Central memory CD8-positive, alpha-beta T cell (primary cell): ENCODE measurements at regions not wholly inside any gene's neighbourhood (a gene's known extent, or its start where the extent isn't known, plus 50 kb on each side); places are given as distances from the start of the nearest gene placed in this dataset.
"Not testable (repeated sequence)": the region's sequence is repeated elsewhere in the genome, so short reads cannot be mapped to it uniquely, and the experiment has no call there.

ENCODE experiments used
- ATAC-seq: fragments of 150-1000 bp; cut with Tn5 transposase; replicated peaks from 2 replicates; pipeline ENCODE4 v1.10.0; 2022; ENCODE audit warnings: mild to moderate bottlenecking, moderate FRiP score, moderate number of reproducible peaks; ENCODE audit not compliant: poor library complexity, severe bottlenecking; ENCODE audit errors: extremely low read depth
- DNase-seq, 2 donors: peaks; one replicate each; pipeline ENCODE4 v3.0.0; 2021; ENCODE audit warnings: low spot score in 2 of 2
- H3K27ac Mint-ChIP-seq: one replicate; pipeline ENCODE4 v1.8.0; 2022; ENCODE audit warnings: low read depth, mild to moderate bottlenecking, moderate library complexity, mixed read lengths
- H3K27me3 Mint-ChIP-seq: one replicate; pipeline ENCODE4 v1.8.0; 2022; ENCODE audit warnings: mixed read lengths
- H3K36me3 Mint-ChIP-seq: one replicate; pipeline ENCODE4 v1.8.0; 2022; ENCODE audit warnings: mild to moderate bottlenecking, moderate library complexity, mixed read lengths; ENCODE audit not compliant: insufficient read depth
- H3K4me1 Mint-ChIP-seq: one replicate; pipeline ENCODE4 v1.8.0; 2022; ENCODE audit warnings: mixed read lengths
- H3K4me3 Mint-ChIP-seq: one replicate; pipeline ENCODE4 v1.8.0; 2022; ENCODE audit warnings: mild to moderate bottlenecking, moderate library complexity, mixed read lengths
- H3K9me3 Mint-ChIP-seq: one replicate; pipeline ENCODE4 v1.8.0; 2022; ENCODE audit warnings: mixed read lengths

DNA sequence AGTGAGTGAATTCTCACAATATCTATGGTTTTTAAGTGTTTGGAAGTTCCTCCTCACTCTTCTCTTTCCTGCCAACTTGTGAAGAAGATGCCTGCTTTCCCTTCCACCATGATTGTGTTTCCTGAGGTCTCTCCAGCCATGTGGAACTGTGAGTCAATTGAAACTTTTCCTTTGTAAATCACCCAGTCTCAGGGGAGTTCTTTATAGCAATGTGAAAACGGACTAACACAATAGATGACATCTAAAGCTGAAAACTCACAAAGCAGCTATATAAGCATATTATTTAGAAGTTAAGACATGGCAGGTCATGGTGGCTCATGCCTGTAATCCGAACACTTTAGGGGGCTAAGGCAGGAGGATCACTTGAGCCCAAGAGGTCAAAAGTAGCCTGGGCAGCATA is 130.2 kb downstream of the ARRDC3 start:
- Mint-ChIP-seq H3K36me3 (no peaks in the 10 kb centered on the region), H3K4me1 (no peaks in the 10 kb centered on the region), H3K4me3 (no peak overlapping the region), H3K27ac (no peak overlapping the region), H3K27me3 (no peaks in the 10 kb centered on the region), H3K9me3 (no peaks in the 10 kb centered on the region)
- DNase-seq (no peak), ATAC-seq (no peak)

DNA sequence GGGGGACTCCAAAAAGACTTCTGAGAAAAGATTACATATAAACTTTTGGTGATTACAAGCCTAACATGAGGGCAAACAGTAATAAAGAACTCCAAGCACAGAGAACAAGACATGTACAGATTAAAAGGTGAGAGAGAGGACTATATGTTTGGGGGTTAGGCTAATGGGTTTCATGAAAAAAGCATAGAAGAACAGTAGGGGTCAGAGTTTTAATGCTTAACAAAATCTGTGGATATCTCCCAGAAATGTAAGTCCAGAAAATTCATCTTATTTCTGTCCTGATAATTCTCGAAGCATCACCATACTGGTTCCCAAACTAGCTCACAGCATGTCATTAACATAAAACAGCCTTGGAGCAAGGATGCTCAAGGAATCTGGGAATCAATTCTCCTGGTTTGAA is 137.2 kb downstream of the ARRDC3 start:
- Mint-ChIP-seq H3K4me3 (no peak overlapping the region), H3K4me1 (no peaks in the 10 kb centered on the region), H3K36me3 (no peaks in the 10 kb centered on the region), H3K9me3 (peaks cover 7% of the 10 kb centered on the region), H3K27ac (no peak overlapping the region), H3K27me3 (peaks cover 8% of the 10 kb centered on the region)
- no peak for DNase-seq
- no peak for ATAC-seq

DNA sequence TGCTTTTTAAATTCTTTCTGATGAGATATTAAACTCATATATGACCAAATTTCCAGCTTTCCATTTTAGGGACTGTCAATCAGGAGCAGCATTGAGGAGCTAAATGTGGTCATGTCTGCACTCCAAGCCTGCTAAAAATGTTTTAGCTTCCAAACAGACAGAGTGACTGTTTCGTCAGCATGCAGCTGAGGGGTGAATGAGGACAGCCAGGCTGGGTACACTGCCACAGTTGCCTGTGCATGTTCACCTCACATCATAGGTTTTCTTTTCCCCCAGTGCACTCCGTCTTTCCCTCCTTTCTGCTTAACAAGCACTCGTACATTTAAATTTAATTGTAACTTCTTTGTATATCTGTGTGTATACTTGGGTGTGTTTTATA is 138.1 kb downstream of the ARRDC3 start:
- ATAC-seq (no peak), DNase-seq (no peak)
- H3K27ac Mint-ChIP-seq: no peak overlapping the region
- H3K4me1 Mint-ChIP-seq: no peaks in the 10 kb centered on the region
- peaks cover 8% of the 10 kb centered on the region for H3K27me3 Mint-ChIP-seq
- peaks cover 7% of the 10 kb centered on the region for H3K9me3 Mint-ChIP-seq
- no peaks in the 10 kb centered on the region for H3K36me3 Mint-ChIP-seq
- no peak overlapping the region for H3K4me3 Mint-ChIP-seq

DNA sequence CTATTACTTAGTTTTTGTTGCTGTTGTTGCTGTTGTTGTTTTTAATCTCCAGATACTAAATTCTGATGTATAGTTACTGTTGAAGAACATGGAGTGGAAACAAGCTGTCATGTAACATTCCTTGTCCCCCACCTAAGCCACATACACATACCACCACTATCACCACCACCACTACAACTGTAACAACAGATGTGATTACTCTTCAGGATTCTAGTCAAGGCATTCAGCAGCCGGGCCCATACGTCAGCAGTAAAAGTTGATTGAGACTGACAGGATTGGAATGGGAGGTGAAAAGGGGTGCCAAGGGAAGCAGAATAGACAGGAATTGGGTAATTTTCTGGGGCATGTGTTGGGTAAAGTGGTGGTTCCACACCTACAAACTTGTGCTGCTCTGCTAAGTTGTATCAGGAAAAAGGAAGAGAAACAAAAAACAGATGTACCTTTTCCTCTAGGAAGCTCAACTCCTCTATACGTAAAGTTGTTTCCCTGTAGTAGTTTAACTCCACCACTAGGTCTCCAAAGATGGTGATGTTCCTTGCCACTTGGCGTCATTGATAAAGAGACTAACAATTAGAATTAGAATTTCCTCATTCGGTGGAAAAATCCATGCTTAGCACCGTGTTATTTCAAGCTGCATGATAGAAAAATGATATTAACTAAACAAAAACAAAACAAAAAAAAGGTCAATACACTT is 138.6 kb downstream of the ARRDC3 start:
- H3K9me3 Mint-ChIP-seq: peaks cover 7% of the 10 kb centered on the region
- no peak overlapping the region for H3K4me3 Mint-ChIP-seq
- DNase-seq (no peak), ATAC-seq (no peak)
- peaks cover 8% of the 10 kb centered on the region for H3K27me3 Mint-ChIP-seq
- H3K36me3 Mint-ChIP-seq: no peaks in the 10 kb centered on the region
- H3K4me1 Mint-ChIP-seq: no peaks in the 10 kb centered on the region
- H3K27ac Mint-ChIP-seq: no peak overlapping the region

DNA sequence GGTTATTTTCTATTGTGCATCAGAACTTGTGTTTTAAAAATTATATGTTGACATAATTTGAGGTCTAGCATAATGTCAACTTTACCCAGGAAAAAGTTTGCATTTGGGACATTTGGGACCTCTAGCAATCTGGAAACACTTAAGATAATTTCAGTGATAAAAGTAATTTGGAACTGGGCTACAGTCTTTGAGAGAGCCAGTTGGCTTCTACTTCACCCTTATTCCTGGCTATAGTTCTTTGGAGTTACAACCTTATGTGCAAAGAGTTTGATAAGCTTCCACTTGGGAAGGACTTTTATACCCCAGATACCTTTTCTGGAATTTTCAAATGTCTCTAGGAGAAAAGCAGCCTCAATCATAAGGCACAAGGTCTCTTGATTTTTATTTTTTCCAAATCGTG is 139.3 kb downstream of the ARRDC3 start:
- Mint-ChIP-seq H3K4me3 (no peak overlapping the region), H3K36me3 (no peaks in the 10 kb centered on the region)
- ATAC-seq: no peak

DNA sequence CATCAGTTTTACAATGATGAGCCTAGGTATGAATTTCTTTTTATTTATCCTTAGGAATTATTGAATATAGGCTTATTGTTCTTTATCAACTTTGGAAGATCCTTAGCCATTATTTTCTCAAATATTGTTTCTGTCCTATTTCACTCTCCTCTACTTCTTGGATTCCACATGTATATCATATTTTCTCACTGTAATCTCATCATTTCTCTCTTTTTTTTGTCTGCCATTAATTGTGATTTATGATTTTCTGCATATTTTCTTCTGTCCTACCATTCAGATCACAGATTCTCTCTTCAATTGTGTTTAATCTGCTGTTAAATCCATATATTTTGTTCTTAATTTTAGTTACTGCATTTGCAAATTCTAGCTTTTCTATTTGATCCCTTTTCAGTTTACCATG is 139.8 kb downstream of the ARRDC3 start:
- no peak for DNase-seq
- Mint-ChIP-seq H3K9me3 (peaks cover 7% of the 10 kb centered on the region), H3K4me3 (no peak overlapping the region), H3K36me3 (no peaks in the 10 kb centered on the region), H3K27ac (peak overlapping the region; percentile 16), H3K27me3 (peaks cover 8% of the 10 kb centered on the region), H3K4me1 (no peaks in the 10 kb centered on the region)
- ATAC-seq: no peak

More for the DNA sequence above, 139.3 kb downstream of the ARRDC3 start:
- Mint-ChIP-seq H3K27me3 (peaks cover 8% of the 10 kb centered on the region), H3K4me1 (no peaks in the 10 kb centered on the region), H3K27ac (peak overlapping the region; percentile 16), H3K9me3 (peaks cover 7% of the 10 kb centered on the region)
- DNase-seq: no peak

DNA sequence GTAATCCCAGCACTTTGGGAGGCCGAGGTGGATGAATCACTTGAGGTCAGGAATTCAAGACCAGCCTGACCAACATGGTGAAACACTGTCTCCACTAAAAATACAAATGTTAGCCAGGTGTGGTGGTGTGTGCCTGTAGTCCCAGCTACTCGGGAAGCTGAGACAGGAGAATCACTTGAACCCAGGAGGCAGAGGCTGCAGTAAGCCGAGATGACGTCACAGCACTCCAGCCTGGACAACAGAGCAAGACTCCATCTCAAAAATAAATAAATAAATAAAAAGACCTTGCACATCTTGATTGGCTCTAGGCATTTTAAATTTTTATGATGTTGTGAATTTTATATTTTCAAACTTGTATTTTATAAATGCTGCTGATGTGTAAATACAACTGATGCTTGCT is 141.7 kb downstream of the ARRDC3 start:
- H3K4me1 Mint-ChIP-seq, H3K27me3 Mint-ChIP-seq, DNase-seq, H3K36me3 Mint-ChIP-seq, H3K9me3 Mint-ChIP-seq, H3K4me3 Mint-ChIP-seq, H3K27ac Mint-ChIP-seq, ATAC-seq: not testable (repeated sequence)

DNA sequence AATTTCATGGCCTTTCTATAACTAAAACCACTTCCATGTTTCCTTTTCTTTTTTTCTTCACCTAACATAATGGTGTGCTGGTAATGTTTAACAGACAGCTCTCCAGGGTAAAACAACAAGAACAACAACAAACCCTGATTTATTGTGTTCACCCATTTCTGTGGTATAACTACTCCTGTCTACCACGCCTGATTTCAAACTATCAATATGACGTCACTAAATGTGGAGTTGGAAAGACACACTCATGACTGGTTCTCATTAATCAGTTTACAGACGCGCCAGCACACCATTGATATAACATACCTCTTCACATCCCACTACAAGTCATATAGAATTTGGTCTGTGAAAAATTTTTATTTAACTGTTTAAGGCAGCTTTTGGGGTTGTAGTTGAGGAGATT is 142.9 kb downstream of the ARRDC3 start:
- Mint-ChIP-seq H3K36me3 (no peaks in the 10 kb centered on the region), H3K27ac (no peak overlapping the region), H3K4me3 (no peak overlapping the region), H3K27me3 (peaks cover 8% of the 10 kb centered on the region), H3K9me3 (peaks cover 7% of the 10 kb centered on the region), H3K4me1 (no peaks in the 10 kb centered on the region)
- ATAC-seq (no peak), DNase-seq (no peak)

DNA sequence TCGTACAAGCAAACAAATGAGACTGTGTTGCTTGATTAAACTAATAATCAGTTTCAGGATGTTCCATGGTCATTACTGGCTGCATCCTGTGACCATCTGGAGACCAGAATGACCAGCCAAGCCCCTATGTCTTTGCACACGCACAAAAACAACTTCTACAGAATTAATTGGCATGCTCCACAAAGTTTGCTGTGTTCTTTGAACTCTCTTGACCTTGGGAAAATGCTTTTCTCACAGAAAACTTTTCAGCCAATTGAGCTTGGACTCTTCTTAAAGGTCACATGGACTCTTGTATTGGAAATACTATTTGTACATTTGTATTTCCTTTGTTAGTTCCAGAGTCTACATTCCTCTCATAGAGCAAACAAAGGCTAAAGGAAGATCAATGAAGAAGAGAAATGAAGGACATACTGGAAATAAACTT is 147.8 kb downstream of the ARRDC3 start:
- Mint-ChIP-seq H3K4me1 (no peaks in the 10 kb centered on the region), H3K27ac (no peak overlapping the region), H3K36me3 (no peaks in the 10 kb centered on the region), H3K9me3 (no peaks in the 10 kb centered on the region), H3K27me3 (no peaks in the 10 kb centered on the region), H3K4me3 (no peak overlapping the region)
- ATAC-seq: no peak
- no peak for DNase-seq

DNA sequence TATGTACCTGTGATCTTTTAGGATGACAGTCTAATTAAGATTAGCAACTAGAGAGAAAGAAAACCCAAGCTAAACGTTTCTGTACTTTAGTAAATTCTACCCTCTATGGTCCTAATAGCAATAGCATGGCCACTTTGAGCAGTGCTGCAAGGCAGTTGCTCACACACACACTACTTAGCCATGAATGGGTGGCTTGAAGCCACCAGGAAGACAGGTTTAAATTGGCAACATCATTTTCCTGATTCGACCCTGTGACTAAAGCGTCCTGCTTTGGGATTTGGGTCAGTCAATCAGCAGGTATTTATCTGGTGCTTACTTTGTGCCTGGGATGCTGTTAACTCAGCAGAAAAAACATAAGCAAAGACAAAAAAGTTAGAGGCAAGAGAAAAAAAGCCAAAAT is 150.6 kb downstream of the ARRDC3 start:
- Mint-ChIP-seq H3K4me3 (no peak overlapping the region), H3K36me3 (no peaks in the 10 kb centered on the region), H3K27ac (no peak overlapping the region), H3K27me3 (no peaks in the 10 kb centered on the region), H3K4me1 (no peaks in the 10 kb centered on the region), H3K9me3 (peaks cover 8% of the 10 kb centered on the region)
- ATAC-seq: no peak
- DNase-seq: no peak

DNA sequence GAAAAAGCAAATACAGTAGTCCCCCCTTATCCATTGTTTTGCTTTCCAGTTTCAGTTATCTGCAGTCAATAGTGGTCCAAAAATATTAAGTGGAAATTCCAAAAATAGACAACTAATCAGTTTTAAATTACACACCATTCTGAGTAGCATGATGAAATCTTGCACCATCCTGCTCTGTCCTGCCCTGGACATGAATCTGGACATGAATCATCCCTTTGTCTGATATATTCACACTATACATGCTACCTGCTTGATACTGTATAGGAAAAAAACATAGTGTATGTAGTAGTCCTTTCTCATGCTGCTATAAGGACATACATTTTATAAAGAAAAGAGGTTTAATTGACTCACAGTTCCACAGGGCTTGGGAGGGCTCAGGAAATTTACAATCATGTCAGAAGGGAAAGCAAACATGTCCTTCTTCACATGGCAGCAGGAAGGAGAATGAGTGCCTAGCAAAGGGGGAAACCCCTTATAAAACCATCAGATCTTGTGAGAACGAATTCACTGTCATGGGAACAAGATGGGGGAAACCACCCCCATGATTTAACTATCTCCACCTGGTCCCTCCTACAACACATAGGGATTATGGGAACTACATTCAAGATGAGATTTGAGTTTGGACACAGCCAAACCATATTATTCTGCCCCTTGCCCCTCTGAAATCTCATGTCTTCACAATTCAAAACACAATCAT is 153.9 kb downstream of the ARRDC3 start:
- ATAC-seq (no peak), DNase-seq (no peak)
- Mint-ChIP-seq H3K36me3 (no peaks in the 10 kb centered on the region), H3K27ac (no peak overlapping the region), H3K27me3 (no peaks in the 10 kb centered on the region), H3K4me3 (no peak overlapping the region), H3K4me1 (no peaks in the 10 kb centered on the region), H3K9me3 (peaks cover 8% of the 10 kb centered on the region)

DNA sequence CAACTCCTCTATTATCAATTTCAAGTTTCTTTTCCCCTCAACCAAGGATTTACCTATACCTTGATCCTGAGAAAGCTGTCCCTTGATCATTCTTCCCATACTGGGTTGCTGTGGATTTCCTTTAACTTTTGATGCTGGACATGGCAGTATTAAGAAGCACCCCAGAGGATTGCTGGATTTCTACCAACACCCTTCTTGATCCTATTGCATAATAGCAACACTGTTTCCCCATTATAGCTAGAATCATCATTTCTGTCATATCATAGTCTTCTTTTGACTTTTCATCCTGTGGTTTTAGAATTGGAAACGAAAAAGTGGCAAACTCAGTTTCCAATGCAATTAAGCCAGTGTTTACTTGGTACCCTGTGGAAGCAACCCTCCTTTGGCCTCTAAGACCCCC is 154.9 kb downstream of the ARRDC3 start:
- no peaks in the 10 kb centered on the region for H3K36me3 Mint-ChIP-seq
- H3K27ac Mint-ChIP-seq: no peak overlapping the region
- DNase-seq: no peak
- H3K4me3 Mint-ChIP-seq: no peak overlapping the region
- peaks cover 8% of the 10 kb centered on the region for H3K9me3 Mint-ChIP-seq
- no peaks in the 10 kb centered on the region for H3K4me1 Mint-ChIP-seq
- H3K27me3 Mint-ChIP-seq: no peaks in the 10 kb centered on the region
- no peak for ATAC-seq

DNA sequence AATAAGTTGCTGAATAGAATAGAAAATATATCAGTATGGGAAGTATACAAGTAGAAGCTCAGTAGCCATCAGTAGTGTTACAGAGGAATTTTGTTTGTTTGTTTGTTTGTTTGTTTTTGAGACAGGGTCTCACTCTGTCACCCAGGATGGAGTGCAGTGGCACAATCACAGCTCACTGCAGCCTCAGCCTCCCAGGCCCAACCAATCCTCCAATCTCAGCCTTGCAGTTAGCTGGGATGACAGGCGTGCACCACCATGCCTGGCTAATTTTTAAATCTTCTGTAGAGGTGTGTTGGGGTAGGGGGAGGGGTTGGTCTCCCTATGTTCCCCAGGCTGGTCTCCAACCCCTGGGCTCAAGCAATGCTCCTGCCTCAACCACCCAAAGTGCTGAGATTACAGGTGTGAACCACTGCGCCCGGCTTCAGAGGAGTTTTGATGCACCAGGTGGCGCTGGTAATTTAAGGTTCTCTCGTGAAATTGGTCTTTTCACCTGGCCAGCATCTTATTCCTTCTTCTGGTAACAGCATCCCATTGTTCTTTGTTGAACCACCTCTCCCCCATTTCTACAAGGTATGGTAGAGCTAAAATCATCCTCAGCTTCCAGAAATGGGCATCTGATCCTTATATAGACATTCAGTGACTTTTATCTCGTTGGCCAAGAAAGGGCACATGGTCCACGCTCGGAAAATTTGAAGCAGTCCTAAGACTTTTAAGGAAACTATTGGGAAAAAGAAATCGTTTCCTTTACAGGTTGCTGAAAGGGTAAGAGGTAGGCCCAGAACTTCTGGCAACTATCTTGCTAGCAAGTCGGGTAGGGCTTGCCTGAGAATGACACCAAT is 157.1 kb downstream of the ARRDC3 start:
- ATAC-seq: peak; percentile 14
- H3K27me3 Mint-ChIP-seq: no peaks in the 10 kb centered on the region
- H3K4me1 Mint-ChIP-seq: no peaks in the 10 kb centered on the region
- H3K4me3 Mint-ChIP-seq: no peak overlapping the region
- no peak overlapping the region for H3K27ac Mint-ChIP-seq
- peak; percentile 37 to 41 for DNase-seq
- H3K9me3 Mint-ChIP-seq: peaks cover 8% of the 10 kb centered on the region
- H3K36me3 Mint-ChIP-seq: no peaks in the 10 kb centered on the region
